ENCODE measurements at regions not wholly inside any gene's neighbourhood (a gene's known extent, or its start where the extent isn't known, plus 50 kb on each side); places are given as distances from the start of the nearest gene placed in this dataset.

- DNase-seq = no peak
Measured at GRCh38 chr17:14004927-14005620, 64.2 kb upstream of the COX10 start.

DNA sequence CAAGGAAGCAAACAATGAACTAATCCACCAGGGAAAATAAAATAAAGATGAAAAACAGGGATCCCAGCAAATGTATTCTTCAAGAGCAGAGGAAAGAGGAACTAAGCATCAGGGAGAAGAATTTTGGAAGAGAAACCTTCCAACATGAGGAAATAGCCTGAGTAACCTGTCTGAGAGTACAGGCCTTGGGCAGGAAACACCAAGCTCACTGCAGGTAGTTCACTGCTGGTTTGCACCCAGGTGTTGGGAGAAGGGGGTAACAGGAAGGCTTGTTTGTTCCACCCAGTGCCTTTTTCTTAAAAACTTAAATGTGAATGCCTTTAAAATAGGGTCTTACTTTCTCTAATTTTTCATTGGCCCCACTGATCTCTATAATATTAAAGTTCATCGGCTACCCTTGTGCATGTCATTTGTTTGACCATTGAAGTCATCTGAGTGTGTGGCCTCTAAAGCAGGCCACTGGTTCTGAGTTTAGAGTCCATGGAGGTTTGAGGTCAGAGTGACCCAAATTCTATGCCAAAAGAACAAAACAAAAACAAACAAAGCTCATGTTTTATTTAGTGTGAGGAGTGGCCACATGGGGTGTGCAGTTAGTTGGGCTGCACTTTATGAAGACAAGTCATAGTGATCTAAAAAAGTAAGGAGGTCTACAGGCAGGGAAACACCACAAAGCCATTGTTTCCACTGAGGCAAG lies 62.9 kb upstream of the COX10 start:
- no peak for DNase-seq

DNA sequence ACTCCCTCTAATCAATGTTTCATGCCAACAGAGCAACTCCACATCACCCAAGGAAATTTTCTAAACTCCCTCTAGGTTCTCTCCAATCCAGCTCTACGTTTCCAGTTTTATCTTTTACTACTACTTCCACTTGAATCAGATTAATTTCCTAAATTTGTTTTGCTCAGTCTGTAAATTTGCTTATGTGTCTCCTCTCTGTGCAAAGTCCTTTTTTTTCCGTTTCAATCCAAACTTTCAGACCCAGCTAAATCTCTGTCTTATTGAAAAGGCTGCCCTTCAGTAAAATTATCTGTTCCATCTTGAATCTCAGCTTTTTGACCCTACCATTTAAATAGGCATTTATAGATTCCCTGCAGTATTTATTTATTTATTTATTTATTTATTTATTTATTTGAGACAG lies 61.4 kb upstream of the COX10 start:
- no peak for DNase-seq

GRCh38 chr17:14011036-14011692 lies 58.1 kb upstream of the COX10 start:
- no peak for DNase-seq

- no peak for DNase-seq
Measured at GRCh38 chr17:14011740-14012405, 57.4 kb upstream of the COX10 start.

DNA sequence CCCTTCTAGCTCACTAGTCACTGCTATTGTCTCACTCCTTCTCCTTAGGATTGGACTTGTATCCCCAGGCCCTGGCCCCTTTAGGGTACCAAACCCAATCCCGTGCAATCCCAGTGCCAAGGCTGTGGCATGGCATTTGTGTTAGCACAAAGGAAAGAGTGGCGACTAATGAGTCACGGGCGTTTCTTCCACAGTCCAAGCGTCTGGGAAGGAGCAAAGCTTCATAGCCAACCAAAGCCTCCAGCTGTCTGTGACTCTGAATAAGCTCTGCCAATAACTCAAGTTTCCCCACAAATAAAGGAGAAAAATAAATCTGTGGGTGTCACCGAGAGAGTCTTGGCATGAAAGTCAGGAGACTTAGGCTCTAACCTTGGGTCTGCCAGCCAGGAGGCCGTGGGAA lies 54.6 kb upstream of the COX10 start:
- no peak for DNase-seq

GRCh38 chr17:14015271-14015670 lies 54.0 kb upstream of the COX10 start:
- no peak for DNase-seq

- no peak for DNase-seq
Measured at GRCh38 chr17:14016858-14017257, 52.4 kb upstream of the COX10 start.

GRCh38 chr17:14019186-14019956 lies 49.9 kb upstream of the COX10 start:
- peak; percentile 32 for DNase-seq
